HEK293T (cell line): ENCODE measurements at regions not wholly inside any gene's neighbourhood (a gene's known extent, or its start where the extent isn't known, plus 50 kb on each side); places are given as distances from the start of the nearest gene placed in this dataset.

ENCODE experiments used
- ARNT ChIP-seq: fragments of 450-650 bp; IDR thresholded peaks from 2 replicates; pipeline ENCODE4 v1.6.1; 2017; ENCODE audit warnings: mild to moderate bottlenecking
- BHLHE40 ChIP-seq: fragments of 450-650 bp; IDR thresholded peaks from 2 replicates; pipeline ENCODE4 v1.6.1; 2016; ENCODE audit warnings: mild to moderate bottlenecking, moderate library complexity, borderline replicate concordance
- ELF4 ChIP-seq: fragments of 450-650 bp; IDR thresholded peaks from 2 replicates; pipeline ENCODE4 v1.6.1; 2017; ENCODE audit warnings: antibody characterized with exemption
- FOXA1 ChIP-seq: fragments of 450-650 bp; IDR thresholded peaks from 2 replicates; pipeline ENCODE4 v1.6.1; 2016; ENCODE audit warnings: mild to moderate bottlenecking
- FOXK2 ChIP-seq: fragments of 450-650 bp; IDR thresholded peaks from 2 replicates; pipeline ENCODE4 v1.6.1; 2016; ENCODE audit warnings: mild to moderate bottlenecking
- FOXM1 ChIP-seq: fragments of 450-650 bp; IDR thresholded peaks from 2 replicates; pipeline ENCODE4 v1.6.1; 2017; ENCODE audit warnings: mild to moderate bottlenecking, borderline replicate concordance
- HDGF ChIP-seq: fragments of 450-650 bp; IDR thresholded peaks from 2 replicates; pipeline ENCODE4 v1.6.1; 2017; ENCODE audit warnings: antibody characterized with exemption, borderline replicate concordance
- LEF1 ChIP-seq: fragments of 450-650 bp; IDR thresholded peaks from 2 replicates; pipeline ENCODE4 v1.6.1; 2017; ENCODE audit warnings: mild to moderate bottlenecking, borderline replicate concordance
- NFRKB ChIP-seq: fragments of 450-650 bp; IDR thresholded peaks from 2 replicates; pipeline ENCODE4 v1.6.1; 2016; ENCODE audit warnings: mild to moderate bottlenecking, moderate library complexity
- SP1 ChIP-seq: fragments of 450-650 bp; IDR thresholded peaks from 2 replicates; pipeline ENCODE4 v1.6.1; 2017
- SUZ12 ChIP-seq: fragments of 450-650 bp; IDR thresholded peaks from 2 replicates; pipeline ENCODE4 v1.6.1; 2016; ENCODE audit warnings: mild to moderate bottlenecking
- TARDBP ChIP-seq: fragments of 450-650 bp; IDR thresholded peaks from 2 replicates; pipeline ENCODE4 v1.6.1; 2016

DNA sequence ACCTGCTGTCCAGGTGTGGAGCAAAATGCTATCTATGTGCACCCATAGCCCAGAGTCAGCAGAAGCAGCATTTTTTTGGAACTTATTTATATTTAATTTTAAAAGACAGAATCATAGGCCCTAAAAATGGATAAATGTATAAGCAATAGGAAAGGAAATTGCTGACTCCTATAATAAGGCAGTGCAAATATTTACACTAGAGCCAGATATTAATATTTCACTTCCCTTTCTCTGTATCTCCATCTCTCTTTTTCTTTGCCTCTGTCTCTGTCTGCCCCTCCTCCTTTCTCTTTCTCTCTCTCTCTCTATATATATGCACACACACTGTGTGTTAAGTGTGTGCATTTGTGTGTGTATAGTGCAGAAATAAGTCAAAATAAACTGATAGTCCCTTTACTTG is 375.6 kb downstream of the SOX11 start:
- no peak for TF ChIP-seq FOXA1
- no peak for TF ChIP-seq LEF1
- no peak for TF ChIP-seq BHLHE40
- TF ChIP-seq NFRKB, result no peak
- no peak for TF ChIP-seq SP1
- TF ChIP-seq FOXM1, result no peak
- no peak for TF ChIP-seq TARDBP
- no peak for TF ChIP-seq ELF4
- no peak for TF ChIP-seq ARNT
- no peak for TF ChIP-seq SUZ12
- TF ChIP-seq FOXK2, result no peak
- TF ChIP-seq HDGF, result no peak
